ENCODE measurements at regions not wholly inside any gene's neighbourhood (a gene's known extent, or its start where the extent isn't known, plus 50 kb on each side); places are given as distances from the start of the nearest gene placed in this dataset.
A peak's percentile ranks its signal among the peaks of the same experiment; 100 is the strongest.

- no peak for DNase-seq (ENCODE audit: low spot score)
Observed at GRCh38 chr1:34270181-34270580, 93.5 kb downstream of the C1orf94 start.

- DNase-seq (ENCODE audit: low spot score): no peak
Observed at GRCh38 chr1:34272152-34272551, 95.4 kb downstream of the C1orf94 start.

GRCh38 chr1:34275150-34275549 is 98.4 kb downstream of the C1orf94 start:
- no peak for DNase-seq (ENCODE audit: low spot score)

GRCh38 chr1:34276606-34277005 is 99.9 kb downstream of the C1orf94 start:
- no peak for DNase-seq (ENCODE audit: low spot score)

- DNase-seq (ENCODE audit: low spot score): no peak
Observed at GRCh38 chr1:34277150-34277549, 100.4 kb downstream of the C1orf94 start.

GRCh38 chr1:34278211-34278610 is 101.5 kb downstream of the C1orf94 start:
- DNase-seq (ENCODE audit: low spot score): no peak

GRCh38 chr1:34279971-34280370 is 103.3 kb downstream of the C1orf94 start:
- DNase-seq (ENCODE audit: low spot score): no peak

GRCh38 chr1:34280509-34280908 is 103.8 kb downstream of the C1orf94 start:
- DNase-seq (ENCODE audit: low spot score): no peak

GRCh38 chr1:34283142-34283541 is 106.4 kb downstream of the C1orf94 start:
- DNase-seq (ENCODE audit: low spot score): no peak

- no peak for DNase-seq (ENCODE audit: low spot score)
Observed at GRCh38 chr1:34286511-34286910, 109.8 kb downstream of the C1orf94 start.

GRCh38 chr1:34290831-34291230 is 114.1 kb downstream of the C1orf94 start:
- no peak for DNase-seq (ENCODE audit: low spot score)

- DNase-seq (ENCODE audit: low spot score): peak; percentile 7
Observed at GRCh38 chr1:34292472-34292871, 115.8 kb downstream of the C1orf94 start.

- DNase-seq (ENCODE audit: low spot score): no peak
Observed at GRCh38 chr1:34296059-34296458, 119.4 kb downstream of the C1orf94 start.

GRCh38 chr1:34302798-34303197 is 126.1 kb downstream of the C1orf94 start:
- no peak for DNase-seq (ENCODE audit: low spot score)

- no peak for DNase-seq (ENCODE audit: low spot score)
Observed at GRCh38 chr1:34303218-34303617, 126.5 kb downstream of the C1orf94 start.

GRCh38 chr1:34306568-34306967 is 129.9 kb downstream of the C1orf94 start:
- no peak for DNase-seq (ENCODE audit: low spot score)

GRCh38 chr1:34312359-34312758 is 135.7 kb downstream of the C1orf94 start:
- DNase-seq (ENCODE audit: low spot score): no peak

- no peak for DNase-seq (ENCODE audit: low spot score)
Observed at GRCh38 chr1:34315974-34316373, 139.3 kb downstream of the C1orf94 start.

- DNase-seq (ENCODE audit: low spot score): no peak
Observed at GRCh38 chr1:34316773-34317172, 140.1 kb downstream of the C1orf94 start.

- no peak for DNase-seq (ENCODE audit: low spot score)
Observed at GRCh38 chr1:34319218-34319617, 142.5 kb downstream of the C1orf94 start.

GRCh38 chr1:34320053-34320669 is 143.5 kb downstream of the C1orf94 start:
- no peak for DNase-seq (ENCODE audit: low spot score)

GRCh38 chr1:34322969-34323368 is 146.3 kb downstream of the C1orf94 start:
- DNase-seq (ENCODE audit: low spot score): no peak

GRCh38 chr1:34324879-34325440 is 148.3 kb downstream of the C1orf94 start:
- DNase-seq (ENCODE audit: low spot score): no peak

GRCh38 chr1:34328281-34328799 is 151.6 kb downstream of the C1orf94 start:
- DNase-seq (ENCODE audit: low spot score): no peak

All from SW480 (cell line).